WTC11 (cell line): ENCODE measurements at regions not wholly inside any gene's neighbourhood (a gene's known extent, or its start where the extent isn't known, plus 50 kb on each side); places are given as distances from the start of the nearest gene placed in this dataset.

Experiments
- ATAC-seq: fragments of 200-7000 bp; cut with Tn5 transposase; 2 replicates; pipeline ENCODE4 v1.10.0; 2021; ENCODE audit warnings: mild to moderate bottlenecking, moderate library complexity
- CTCF ChIA-PET: fragments of 300-600 bp; sonication (Branson Sonifier 250); formaldehyde crosslinking; loops from one replicate; lab custom pipeline; 2021; ENCODE audit warnings: antibody characterized with exemption; lab: Charles Lee
- POLR2A ChIA-PET: fragments of 350-600 bp; sonication (Branson Sonifier 250); formaldehyde crosslinking; loops from one replicate; lab custom pipeline; 2021; ENCODE audit warnings: antibody characterized with exemption; lab: Charles Lee
- DNase-seq: peaks from one replicate; pipeline ENCODE4 v3.0.0; 2021; ENCODE audit warnings: low spot score
- H3K27ac Mint-ChIP-seq: 2 replicates; pipeline ENCODE4 v1.8.0; 2021; ENCODE audit warnings: mixed read lengths
- H3K27me3 Mint-ChIP-seq: 2 replicates; pipeline ENCODE4 v1.8.0; 2021; ENCODE audit warnings: low read depth, mild to moderate bottlenecking, moderate library complexity, mixed read lengths
- H3K36me3 Mint-ChIP-seq: 2 replicates; pipeline ENCODE4 v1.8.0; 2021; ENCODE audit warnings: mixed read lengths
- H3K4me1 Mint-ChIP-seq: 2 replicates; pipeline ENCODE4 v1.8.0; 2022; ENCODE audit warnings: mixed read lengths
- H3K4me3 Mint-ChIP-seq: 2 replicates; pipeline ENCODE4 v1.8.0; 2021; ENCODE audit warnings: mild to moderate bottlenecking, moderate library complexity, mixed read lengths
- H3K9me3 Mint-ChIP-seq: 2 replicates; pipeline ENCODE4 v1.8.0; 2021; ENCODE audit warnings: mixed read lengths
- CBFB ChIP-seq: sonication (generic); formaldehyde crosslinking; IDR thresholded peaks from 2 replicates; pipeline ENCODE4 v1.8.1; 2022; ENCODE audit warnings: mild to moderate bottlenecking, low read depth, missing genetic modification reagents
- CDX4 ChIP-seq: fragments of 250-450 bp; sonication (Bioruptor Pico); IDR thresholded peaks from 2 replicates; pipeline ENCODE4 v1.9.0; 2021; ENCODE audit warnings: moderate library complexity, mild to moderate bottlenecking, inconsistent platforms, borderline replicate concordance
- CREB1 ChIP-seq: sonication (generic); formaldehyde crosslinking; IDR thresholded peaks from 2 replicates; pipeline ENCODE4 v1.8.0; 2023; ENCODE audit warnings: mild to moderate bottlenecking, missing genetic modification reagents
- ETV6 ChIP-seq: sonication (generic); formaldehyde crosslinking; IDR thresholded peaks from 2 replicates; pipeline ENCODE4 v1.8.1; 2022; ENCODE audit warnings: mild to moderate bottlenecking, missing genetic modification reagents
- FOXK1 ChIP-seq: sonication (generic); formaldehyde crosslinking; IDR thresholded peaks from 2 replicates; pipeline ENCODE4 v1.8.0; 2022; ENCODE audit warnings: mild to moderate bottlenecking, moderate library complexity, missing genetic modification reagents
- GRHL2 ChIP-seq: fragments of 250-450 bp; sonication (Bioruptor Pico); IDR thresholded peaks from 2 replicates; pipeline ENCODE4 v1.8.0; 2022; ENCODE audit warnings: mild to moderate bottlenecking, moderate library complexity; ENCODE audit not compliant: insufficient replicate concordance, severe bottlenecking
- MXD4 ChIP-seq: fragments of 250-450 bp; sonication (Bioruptor Pico); IDR thresholded peaks from 2 replicates; pipeline ENCODE4 v1.8.0; 2021; ENCODE audit warnings: mild to moderate bottlenecking, moderate library complexity, borderline replicate concordance
- MYBL2 ChIP-seq: sonication (generic); formaldehyde crosslinking; IDR thresholded peaks from 2 replicates; pipeline ENCODE4 v1.8.1; 2023; ENCODE audit warnings: mild to moderate bottlenecking, moderate library complexity, missing genetic modification reagents
- NFATC4 ChIP-seq: fragments of 250-450 bp; sonication (Bioruptor Pico); IDR thresholded peaks from 2 replicates; pipeline ENCODE4 v1.9.0; 2021; ENCODE audit warnings: mild to moderate bottlenecking
- NFYB ChIP-seq: sonication (generic); formaldehyde crosslinking; conservative IDR thresholded peaks from 2 replicates; pipeline ENCODE4 v1.8.0; 2022; ENCODE audit warnings: low read depth, missing genetic modification reagents
- NR2C2 ChIP-seq: sonication (generic); formaldehyde crosslinking; IDR thresholded peaks from 2 replicates; pipeline ENCODE4 v1.8.0; 2022; ENCODE audit warnings: mild to moderate bottlenecking, missing genetic modification reagents
- PRRX2 ChIP-seq: fragments of 250-450 bp; sonication (Bioruptor Pico); IDR thresholded peaks from 2 replicates; pipeline ENCODE4 v1.8.0; 2021; ENCODE audit warnings: mild to moderate bottlenecking
- SMAD3 ChIP-seq: sonication (generic); formaldehyde crosslinking; IDR thresholded peaks from 2 replicates; pipeline ENCODE4 v1.8.0; 2022; ENCODE audit warnings: missing genetic modification reagents, mild to moderate bottlenecking, borderline replicate concordance
- STAT6 ChIP-seq: sonication (generic); formaldehyde crosslinking; conservative IDR thresholded peaks from 2 replicates; pipeline ENCODE4 v1.8.1; 2023; ENCODE audit warnings: mild to moderate bottlenecking, low read depth, missing genetic modification reagents, moderate library complexity
- TP53 ChIP-seq: sonication (generic); formaldehyde crosslinking; IDR thresholded peaks from 2 replicates; pipeline ENCODE4 v1.8.1; 2023; ENCODE audit warnings: mild to moderate bottlenecking, missing genetic modification reagents
- ZNF317 ChIP-seq: sonication (generic); formaldehyde crosslinking; IDR thresholded peaks from 2 replicates; pipeline ENCODE4 v1.8.1; 2023; ENCODE audit warnings: low read depth, mild to moderate bottlenecking, moderate library complexity, missing genetic modification reagents, borderline replicate concordance
- ZNF671 ChIP-seq: fragments of 250-450 bp; sonication (Bioruptor Pico); IDR thresholded peaks from 2 replicates; pipeline ENCODE4 v1.8.0; 2021; ENCODE audit warnings: mild to moderate bottlenecking
- TF ChIP-seq, protein P1 (sequence below): sonication (generic); formaldehyde crosslinking; IDR thresholded peaks from 2 replicates; pipeline ENCODE4 v1.8.0; 2022; ENCODE audit warnings: mild to moderate bottlenecking, missing genetic modification reagents
- TF ChIP-seq, protein P2 (sequence below): sonication (generic); formaldehyde crosslinking; IDR thresholded peaks from 2 replicates; pipeline ENCODE4 v1.8.0; 2023; ENCODE audit warnings: missing genetic modification reagents, mild to moderate bottlenecking, borderline replicate concordance
- TF ChIP-seq, protein P3 (sequence below): sonication (generic); formaldehyde crosslinking; IDR thresholded peaks from 2 replicates; pipeline ENCODE4 v1.8.0; 2022; ENCODE audit warnings: mild to moderate bottlenecking, missing genetic modification reagents

DNA sequence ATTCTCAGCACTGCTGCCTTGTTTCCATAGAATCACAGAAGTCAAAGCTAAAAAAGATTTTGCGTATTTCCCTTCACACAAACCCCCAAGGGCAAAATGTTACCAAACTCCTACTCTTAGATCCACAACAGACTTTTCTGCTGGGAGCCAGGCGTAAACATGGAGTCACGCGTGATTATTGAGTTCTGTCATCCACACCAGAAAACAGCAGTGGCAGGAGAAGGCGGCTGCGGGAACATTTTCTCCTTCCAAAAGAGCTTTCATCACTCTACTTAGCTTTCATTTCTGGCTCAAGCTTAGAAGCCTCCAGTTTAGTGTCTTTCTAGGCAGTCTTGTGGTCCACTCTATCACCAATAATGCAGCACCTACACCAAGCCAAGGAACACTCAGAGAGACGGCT, 712.9 kb upstream of the NRP1 start:
- no peaks in the 10 kb centered on the region for H3K4me1 Mint-ChIP-seq
- POLR2A ChIA-PET, result no interaction called here

DNA sequence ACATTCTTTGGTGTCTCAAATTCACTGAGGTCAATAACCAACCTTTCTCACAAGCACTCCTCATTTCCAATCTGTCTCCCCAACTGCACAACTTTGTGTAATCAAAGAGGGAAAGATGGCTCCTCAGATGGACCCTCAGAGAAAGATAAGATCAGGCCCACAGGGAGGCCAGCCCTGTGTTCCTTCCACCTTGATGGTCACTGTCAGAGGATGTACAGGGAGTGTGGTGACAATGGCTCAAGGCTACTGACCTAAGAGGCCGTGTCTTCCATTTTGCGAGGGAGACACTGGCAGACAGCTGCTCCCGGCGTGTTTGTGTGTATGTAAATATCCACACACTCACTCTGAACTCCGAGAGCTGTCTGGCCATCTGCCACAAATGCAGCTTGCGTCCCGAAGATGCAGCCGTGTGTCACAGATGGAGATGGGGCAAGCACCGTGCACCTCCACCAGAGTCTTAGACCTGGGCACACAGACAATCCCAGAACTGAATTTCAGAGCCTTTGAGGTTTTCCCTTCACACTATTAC, 712.1 kb upstream of the NRP1 start:
- Mint-ChIP-seq H3K27me3 (no peaks in the 10 kb centered on the region; the same call in 1 of the 2 replicates), H3K4me1 (no peaks in the 10 kb centered on the region), H3K27ac (no peak overlapping the region), H3K9me3 (peaks cover 5% of the 10 kb centered on the region), H3K36me3 (no peaks in the 10 kb centered on the region), H3K4me3 (no peak overlapping the region)
- ChIA-PET CTCF (no interaction called here), POLR2A (no interaction called here)
- ATAC-seq (no peak), DNase-seq (no peak)
- TF ChIP-seq CBFB (CRISPR knock-in tag), result no peak
- TF ChIP-seq TP53 (CRISPR knock-in tag), result no peak
- no peak for TF ChIP-seq NR2C2
- no peak for TF ChIP-seq NFATC4 (CRISPR knock-in tag)
- TF ChIP-seq, protein P1, sequence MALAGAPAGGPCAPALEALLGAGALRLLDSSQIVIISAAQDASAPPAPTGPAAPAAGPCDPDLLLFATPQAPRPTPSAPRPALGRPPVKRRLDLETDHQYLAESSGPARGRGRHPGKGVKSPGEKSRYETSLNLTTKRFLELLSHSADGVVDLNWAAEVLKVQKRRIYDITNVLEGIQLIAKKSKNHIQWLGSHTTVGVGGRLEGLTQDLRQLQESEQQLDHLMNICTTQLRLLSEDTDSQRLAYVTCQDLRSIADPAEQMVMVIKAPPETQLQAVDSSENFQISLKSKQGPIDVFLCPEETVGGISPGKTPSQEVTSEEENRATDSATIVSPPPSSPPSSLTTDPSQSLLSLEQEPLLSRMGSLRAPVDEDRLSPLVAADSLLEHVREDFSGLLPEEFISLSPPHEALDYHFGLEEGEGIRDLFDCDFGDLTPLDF, result no peak
- TF ChIP-seq MXD4 (CRISPR knock-in tag), result no peak
- TF ChIP-seq FOXK1 (CRISPR knock-in tag), result no peak

More for the DNA sequence above, 712.9 kb upstream of the NRP1 start:
- CTCF ChIA-PET, result no interaction called here
- ATAC-seq, result no peak
- no peak for DNase-seq
- Mint-ChIP-seq H3K27ac (no peak overlapping the region), H3K9me3 (peaks cover 13% of the 10 kb centered on the region), H3K36me3 (no peaks in the 10 kb centered on the region), H3K4me3 (no peak overlapping the region), H3K27me3 (no peaks in the 10 kb centered on the region; the same call in 1 of the 2 replicates)
- TF ChIP-seq, protein P2, sequence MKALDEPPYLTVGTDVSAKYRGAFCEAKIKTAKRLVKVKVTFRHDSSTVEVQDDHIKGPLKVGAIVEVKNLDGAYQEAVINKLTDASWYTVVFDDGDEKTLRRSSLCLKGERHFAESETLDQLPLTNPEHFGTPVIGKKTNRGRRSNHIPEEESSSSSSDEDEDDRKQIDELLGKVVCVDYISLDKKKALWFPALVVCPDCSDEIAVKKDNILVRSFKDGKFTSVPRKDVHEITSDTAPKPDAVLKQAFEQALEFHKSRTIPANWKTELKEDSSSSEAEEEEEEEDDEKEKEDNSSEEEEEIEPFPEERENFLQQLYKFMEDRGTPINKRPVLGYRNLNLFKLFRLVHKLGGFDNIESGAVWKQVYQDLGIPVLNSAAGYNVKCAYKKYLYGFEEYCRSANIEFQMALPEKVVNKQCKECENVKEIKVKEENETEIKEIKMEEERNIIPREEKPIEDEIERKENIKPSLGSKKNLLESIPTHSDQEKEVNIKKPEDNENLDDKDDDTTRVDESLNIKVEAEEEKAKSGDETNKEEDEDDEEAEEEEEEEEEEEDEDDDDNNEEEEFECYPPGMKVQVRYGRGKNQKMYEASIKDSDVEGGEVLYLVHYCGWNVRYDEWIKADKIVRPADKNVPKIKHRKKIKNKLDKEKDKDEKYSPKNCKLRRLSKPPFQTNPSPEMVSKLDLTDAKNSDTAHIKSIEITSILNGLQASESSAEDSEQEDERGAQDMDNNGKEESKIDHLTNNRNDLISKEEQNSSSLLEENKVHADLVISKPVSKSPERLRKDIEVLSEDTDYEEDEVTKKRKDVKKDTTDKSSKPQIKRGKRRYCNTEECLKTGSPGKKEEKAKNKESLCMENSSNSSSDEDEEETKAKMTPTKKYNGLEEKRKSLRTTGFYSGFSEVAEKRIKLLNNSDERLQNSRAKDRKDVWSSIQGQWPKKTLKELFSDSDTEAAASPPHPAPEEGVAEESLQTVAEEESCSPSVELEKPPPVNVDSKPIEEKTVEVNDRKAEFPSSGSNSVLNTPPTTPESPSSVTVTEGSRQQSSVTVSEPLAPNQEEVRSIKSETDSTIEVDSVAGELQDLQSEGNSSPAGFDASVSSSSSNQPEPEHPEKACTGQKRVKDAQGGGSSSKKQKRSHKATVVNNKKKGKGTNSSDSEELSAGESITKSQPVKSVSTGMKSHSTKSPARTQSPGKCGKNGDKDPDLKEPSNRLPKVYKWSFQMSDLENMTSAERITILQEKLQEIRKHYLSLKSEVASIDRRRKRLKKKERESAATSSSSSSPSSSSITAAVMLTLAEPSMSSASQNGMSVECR (CRISPR knock-in tag), result no peak
- TF ChIP-seq GRHL2 (CRISPR knock-in tag), result no peak
- TF ChIP-seq SMAD3 (CRISPR knock-in tag), result no peak
- TF ChIP-seq ETV6 (CRISPR knock-in tag), result no peak
- no peak for TF ChIP-seq CREB1 (CRISPR knock-in tag)
- TF ChIP-seq, protein P3, sequence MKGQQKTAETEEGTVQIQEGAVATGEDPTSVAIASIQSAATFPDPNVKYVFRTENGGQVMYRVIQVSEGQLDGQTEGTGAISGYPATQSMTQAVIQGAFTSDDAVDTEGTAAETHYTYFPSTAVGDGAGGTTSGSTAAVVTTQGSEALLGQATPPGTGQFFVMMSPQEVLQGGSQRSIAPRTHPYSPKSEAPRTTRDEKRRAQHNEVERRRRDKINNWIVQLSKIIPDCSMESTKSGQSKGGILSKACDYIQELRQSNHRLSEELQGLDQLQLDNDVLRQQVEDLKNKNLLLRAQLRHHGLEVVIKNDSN, result no peak
- TF ChIP-seq NFYB (CRISPR knock-in tag), result no peak

GRCh38 chr10:34045571-34046190, 711.2 kb upstream of the NRP1 start:
- TF ChIP-seq ZNF317 (CRISPR knock-in tag) (no peak), CDX4 (CRISPR knock-in tag) (no peak), PRRX2 (CRISPR knock-in tag) (no peak), MYBL2 (CRISPR knock-in tag) (no peak), STAT6 (no peak), ZNF671 (CRISPR knock-in tag) (no peak)

More at GRCh38 chr10:34045571-34046190, 711.2 kb upstream of the NRP1 start:
- no peak overlapping the region for H3K27ac Mint-ChIP-seq
- ATAC-seq (no peak), DNase-seq (no peak)
- no peaks in the 10 kb centered on the region for H3K27me3 Mint-ChIP-seq
- H3K4me3 Mint-ChIP-seq, result no peak overlapping the region
- H3K36me3 Mint-ChIP-seq, result no peaks in the 10 kb centered on the region
- ChIA-PET CTCF (no interaction called here), POLR2A (no interaction called here)
- no peaks in the 10 kb centered on the region for H3K4me1 Mint-ChIP-seq
- peaks cover 1% of the 10 kb centered on the region; the same call in 1 of the 2 replicates for H3K9me3 Mint-ChIP-seq
